ENCODE measurements at regions not wholly inside any gene's neighbourhood (a gene's known extent, or its start where the extent isn't known, plus 50 kb on each side); places are given as distances from the start of the nearest gene placed in this dataset.

DNA sequence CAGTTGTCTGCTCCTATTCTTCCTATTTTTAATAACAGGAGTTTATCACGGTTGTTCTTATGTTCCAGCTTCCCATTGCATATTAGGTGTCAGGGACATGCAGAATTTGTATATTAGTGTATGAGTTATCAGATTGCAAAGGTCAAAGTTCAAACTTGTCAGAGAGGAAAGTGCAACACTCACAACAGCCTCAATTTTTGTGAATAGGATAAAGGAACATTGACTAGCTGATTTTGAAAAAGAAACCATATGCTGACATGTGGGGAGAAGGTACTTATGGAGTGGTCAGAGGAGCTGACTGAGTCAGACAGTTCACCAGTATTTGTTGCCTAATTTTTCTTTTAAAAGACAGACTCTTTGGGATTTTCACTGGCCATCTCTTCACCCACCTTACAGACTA is 222.1 kb downstream of the C12orf50 start:
- no peaks in the 10 kb centered on the region for H3K9me3 ChIP-seq (ENCODE audit: insufficient read depth, low read length)
- H3K36me3 ChIP-seq (ENCODE audit: insufficient read depth, insufficient read length, low read length) = no peaks in the 10 kb centered on the region
- no peak overlapping the region for H3K9ac ChIP-seq (ENCODE audit: insufficient read length, low read depth)
- no peak overlapping the region for H3K4me3 ChIP-seq (ENCODE audit: insufficient read length, low read depth)
- TF ChIP-seq ZNF274 (IDR thresholded peaks at IDR 0.05; ENCODE audit: low read depth, low read length) (no peak), SUZ12 (IDR thresholded peaks at IDR 0.05; ENCODE audit: extremely low read depth, insufficient read depth, insufficient read length) (no peak), YY1 (IDR thresholded peaks at IDR 0.05; ENCODE audit: insufficient read depth, insufficient read length) (no peak)
- H3K27me3 ChIP-seq (ENCODE audit: insufficient read depth, insufficient read length) = no peaks in the 10 kb centered on the region
- no peaks in the 10 kb centered on the region for H3K4me1 ChIP-seq (ENCODE audit: insufficient read depth, insufficient read length)
- no peak for DNase-seq (ENCODE audit: low read depth, low spot score)

DNA sequence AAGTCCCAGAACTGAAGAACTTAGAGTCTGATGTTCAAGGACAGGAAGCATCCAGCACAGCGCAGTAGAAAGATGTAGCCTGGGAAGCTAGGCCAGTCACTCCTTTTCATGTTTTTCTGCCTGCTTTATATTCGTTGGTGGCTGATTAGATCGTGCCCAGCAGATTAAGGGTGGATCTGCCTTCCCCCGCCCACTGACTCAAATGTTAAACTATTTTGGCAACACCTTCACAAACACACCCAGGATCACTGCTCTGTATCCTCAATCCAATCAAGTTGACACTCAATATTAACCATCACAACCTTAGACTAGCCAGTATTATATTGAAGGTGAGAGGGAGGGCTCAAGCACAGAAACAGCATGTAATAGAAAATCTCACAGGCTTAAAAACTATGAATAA is 222.9 kb downstream of the C12orf50 start:
- no peaks in the 10 kb centered on the region for H3K27me3 ChIP-seq (ENCODE audit: insufficient read depth, insufficient read length)
- no peak overlapping the region for H3K9ac ChIP-seq (ENCODE audit: insufficient read length, low read depth)
- H3K9me3 ChIP-seq (ENCODE audit: insufficient read depth, low read length) = no peaks in the 10 kb centered on the region
- H3K4me3 ChIP-seq (ENCODE audit: insufficient read length, low read depth) = no peak overlapping the region
- no peak for DNase-seq (ENCODE audit: low read depth, low spot score)
- H3K36me3 ChIP-seq (ENCODE audit: insufficient read depth, insufficient read length, low read length) = no peaks in the 10 kb centered on the region
- TF ChIP-seq ZNF274 (IDR thresholded peaks at IDR 0.05; ENCODE audit: low read depth, low read length) = no peak
- TF ChIP-seq SUZ12 (IDR thresholded peaks at IDR 0.05; ENCODE audit: extremely low read depth, insufficient read depth, insufficient read length) = no peak
- TF ChIP-seq YY1 (IDR thresholded peaks at IDR 0.05; ENCODE audit: insufficient read depth, insufficient read length) = no peak
- H3K4me1 ChIP-seq (ENCODE audit: insufficient read depth, insufficient read length) = no peaks in the 10 kb centered on the region

DNA sequence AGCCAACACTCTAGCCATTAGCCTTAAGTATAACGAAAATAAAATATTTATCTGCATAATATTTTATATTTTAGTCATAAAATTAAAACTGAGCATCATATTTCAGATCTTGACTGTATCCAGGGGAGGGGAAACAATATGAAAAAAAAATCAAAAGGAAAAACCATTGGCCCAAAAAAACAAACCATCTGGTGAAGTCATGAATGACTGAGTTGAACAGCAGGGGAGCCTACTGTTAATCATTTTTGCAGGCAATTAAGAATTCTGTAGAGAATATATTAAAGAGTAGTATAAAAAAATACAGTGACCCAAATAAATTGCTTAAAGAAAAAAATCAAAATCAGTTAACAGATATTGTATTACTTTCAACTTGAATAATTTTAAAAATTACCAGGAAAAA is 224.8 kb downstream of the C12orf50 start:
- no peak for TF ChIP-seq ZNF274 (IDR thresholded peaks at IDR 0.05; ENCODE audit: low read depth, low read length)
- no peak for TF ChIP-seq SUZ12 (IDR thresholded peaks at IDR 0.05; ENCODE audit: extremely low read depth, insufficient read depth, insufficient read length)
- TF ChIP-seq YY1 (IDR thresholded peaks at IDR 0.05; ENCODE audit: insufficient read depth, insufficient read length) = no peak
- Histone ChIP-seq H3K9ac (ENCODE audit: insufficient read length, low read depth) (no peak overlapping the region), H3K9me3 (ENCODE audit: insufficient read depth, low read length) (no peaks in the 10 kb centered on the region), H3K27me3 (ENCODE audit: insufficient read depth, insufficient read length) (no peaks in the 10 kb centered on the region), H3K4me3 (ENCODE audit: insufficient read length, low read depth) (no peak overlapping the region), H3K36me3 (ENCODE audit: insufficient read depth, insufficient read length, low read length) (no peaks in the 10 kb centered on the region), H3K4me1 (ENCODE audit: insufficient read depth, insufficient read length) (no peaks in the 10 kb centered on the region)
- DNase-seq (ENCODE audit: low read depth, low spot score) = no peak

DNA sequence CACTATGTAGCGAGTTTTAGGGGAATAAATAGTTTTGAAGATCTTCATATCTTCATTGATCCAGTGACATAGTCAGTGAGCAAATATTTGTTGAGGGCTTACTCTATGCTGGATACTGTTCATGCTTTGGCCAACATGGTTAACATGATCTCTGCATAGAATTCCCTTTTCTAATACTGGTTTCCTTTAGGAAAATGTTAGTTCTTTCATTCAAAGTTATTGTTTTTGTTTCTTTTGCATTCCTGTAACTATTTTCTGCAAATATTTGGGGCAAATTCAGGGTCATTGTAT is 226.5 kb downstream of the C12orf50 start:
- Histone ChIP-seq H3K9me3 (ENCODE audit: insufficient read depth, low read length) (no peaks in the 10 kb centered on the region), H3K4me3 (ENCODE audit: insufficient read length, low read depth) (no peak overlapping the region), H3K4me1 (ENCODE audit: insufficient read depth, insufficient read length) (no peaks in the 10 kb centered on the region), H3K36me3 (ENCODE audit: insufficient read depth, insufficient read length, low read length) (no peaks in the 10 kb centered on the region), H3K27me3 (ENCODE audit: insufficient read depth, insufficient read length) (no peaks in the 10 kb centered on the region), H3K9ac (ENCODE audit: insufficient read length, low read depth) (no peak overlapping the region)
- TF ChIP-seq ZNF274 (IDR thresholded peaks at IDR 0.05; ENCODE audit: low read depth, low read length) (no peak), YY1 (IDR thresholded peaks at IDR 0.05; ENCODE audit: insufficient read depth, insufficient read length) (no peak), SUZ12 (IDR thresholded peaks at IDR 0.05; ENCODE audit: extremely low read depth, insufficient read depth, insufficient read length) (no peak)
- no peak for DNase-seq (ENCODE audit: low read depth, low spot score)

DNA sequence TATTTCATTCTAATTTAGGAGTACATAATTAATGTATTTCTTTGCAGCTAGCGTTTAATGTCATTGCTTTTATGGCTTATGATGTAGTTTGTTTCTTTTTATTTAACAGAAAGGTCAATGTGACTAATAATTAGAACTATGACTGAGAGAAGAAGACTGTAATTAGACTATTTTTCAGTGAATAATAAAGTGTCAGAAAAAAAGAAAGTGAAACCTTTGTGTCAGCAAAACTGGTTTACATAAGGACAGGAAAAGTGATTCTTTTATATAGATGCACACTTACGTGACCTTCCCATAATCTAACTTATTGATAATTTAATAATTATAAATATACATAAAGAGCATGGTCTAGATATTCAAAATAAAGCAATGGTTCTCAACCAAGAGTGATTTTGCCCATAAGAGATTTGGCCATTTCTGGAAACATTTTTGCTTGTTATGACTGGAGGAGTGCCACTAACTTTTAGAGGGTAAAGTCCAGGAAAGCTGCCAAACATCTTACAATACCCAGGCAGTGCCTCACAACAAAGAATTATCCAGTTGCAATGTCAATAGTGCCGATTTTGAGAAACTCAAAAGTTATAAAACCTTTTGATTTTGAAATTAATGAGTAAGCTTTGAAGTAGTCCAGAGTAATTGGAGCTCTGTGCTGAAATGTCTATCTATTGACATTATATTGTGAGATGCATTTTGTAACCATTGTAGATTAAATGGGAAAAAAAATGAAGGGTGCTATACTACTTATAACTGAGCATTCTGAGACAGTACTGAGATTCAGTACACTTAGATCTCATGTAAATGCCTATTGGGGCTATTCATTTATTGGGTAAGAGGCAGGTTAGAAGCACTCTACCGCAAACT is 227.1 kb downstream of the C12orf50 start:
- DNase-seq (ENCODE audit: low read depth, low spot score) = no peak

DNA sequence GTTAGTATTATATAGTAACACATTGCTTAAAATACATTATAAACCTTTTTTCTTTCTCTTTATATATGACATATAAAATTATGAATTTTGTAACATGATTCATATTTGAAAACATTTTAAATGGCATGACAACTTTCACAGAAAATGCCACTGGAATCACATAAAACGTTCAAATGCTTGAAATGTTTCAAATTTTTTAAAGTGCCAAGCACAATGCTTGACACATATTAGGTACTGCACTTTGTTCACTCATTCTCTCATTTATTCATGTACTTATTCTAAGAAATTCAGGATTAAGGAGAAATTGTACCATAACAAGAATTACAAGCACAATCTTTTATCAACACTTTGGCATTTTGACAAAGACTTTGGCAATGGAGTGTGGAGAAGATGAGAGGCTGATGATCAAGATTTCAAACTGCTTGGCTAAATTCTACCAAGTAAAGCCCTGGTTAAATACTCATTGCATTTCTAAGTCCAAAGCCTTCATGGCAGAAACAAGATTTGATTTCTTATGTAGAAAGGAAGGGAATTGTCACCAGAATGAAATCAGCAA is 232.2 kb downstream of the C12orf50 start:
- Histone ChIP-seq H3K4me3 (ENCODE audit: insufficient read length, low read depth) (no peak overlapping the region), H3K27me3 (ENCODE audit: insufficient read depth, insufficient read length) (no peaks in the 10 kb centered on the region), H3K9me3 (ENCODE audit: insufficient read depth, low read length) (no peaks in the 10 kb centered on the region), H3K36me3 (ENCODE audit: insufficient read depth, insufficient read length, low read length) (no peaks in the 10 kb centered on the region), H3K4me1 (ENCODE audit: insufficient read depth, insufficient read length) (no peaks in the 10 kb centered on the region), H3K9ac (ENCODE audit: insufficient read length, low read depth) (no peak overlapping the region)
- DNase-seq (ENCODE audit: low read depth, low spot score) = no peak
- TF ChIP-seq YY1 (IDR thresholded peaks at IDR 0.05; ENCODE audit: insufficient read depth, insufficient read length) = no peak
- TF ChIP-seq ZNF274 (IDR thresholded peaks at IDR 0.05; ENCODE audit: low read depth, low read length) = no peak
- TF ChIP-seq SUZ12 (IDR thresholded peaks at IDR 0.05; ENCODE audit: extremely low read depth, insufficient read depth, insufficient read length) = no peak

More for the DNA sequence above, 227.1 kb downstream of the C12orf50 start:
- no peaks in the 10 kb centered on the region for H3K27me3 ChIP-seq (ENCODE audit: insufficient read depth, insufficient read length)
- H3K4me3 ChIP-seq (ENCODE audit: insufficient read length, low read depth) = no peak overlapping the region
- H3K9me3 ChIP-seq (ENCODE audit: insufficient read depth, low read length) = no peaks in the 10 kb centered on the region
- H3K9ac ChIP-seq (ENCODE audit: insufficient read length, low read depth) = no peak overlapping the region
- TF ChIP-seq YY1 (IDR thresholded peaks at IDR 0.05; ENCODE audit: insufficient read depth, insufficient read length) = no peak
- TF ChIP-seq ZNF274 (IDR thresholded peaks at IDR 0.05; ENCODE audit: low read depth, low read length) = no peak
- TF ChIP-seq SUZ12 (IDR thresholded peaks at IDR 0.05; ENCODE audit: extremely low read depth, insufficient read depth, insufficient read length) = no peak
- no peaks in the 10 kb centered on the region for H3K36me3 ChIP-seq (ENCODE audit: insufficient read depth, insufficient read length, low read length)
- no peaks in the 10 kb centered on the region for H3K4me1 ChIP-seq (ENCODE audit: insufficient read depth, insufficient read length)

DNA sequence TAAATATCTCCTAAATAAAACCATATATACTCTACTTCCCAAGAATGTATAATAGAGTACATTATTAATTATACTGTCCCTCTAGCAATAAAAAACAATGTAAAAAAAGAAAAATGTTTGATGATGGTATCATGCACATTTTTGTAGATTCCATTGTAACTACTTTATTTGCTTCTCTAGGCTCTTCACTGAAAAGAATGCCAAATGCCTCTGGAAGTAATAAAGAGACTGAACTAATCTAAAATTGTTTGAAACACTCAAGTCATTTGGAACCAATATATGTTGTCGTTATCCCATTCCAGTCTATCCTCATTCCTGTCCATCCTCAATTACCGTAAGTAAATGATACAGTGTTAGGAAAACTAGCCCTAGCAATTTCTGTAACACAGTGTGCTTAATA is 233.6 kb downstream of the C12orf50 start:
- TF ChIP-seq SUZ12 (IDR thresholded peaks at IDR 0.05; ENCODE audit: extremely low read depth, insufficient read depth, insufficient read length) = no peak
- no peak for TF ChIP-seq YY1 (IDR thresholded peaks at IDR 0.05; ENCODE audit: insufficient read depth, insufficient read length)
- TF ChIP-seq ZNF274 (IDR thresholded peaks at IDR 0.05; ENCODE audit: low read depth, low read length) = no peak
- Histone ChIP-seq H3K36me3 (ENCODE audit: insufficient read depth, insufficient read length, low read length) (no peaks in the 10 kb centered on the region), H3K4me1 (ENCODE audit: insufficient read depth, insufficient read length) (no peaks in the 10 kb centered on the region), H3K9ac (ENCODE audit: insufficient read length, low read depth) (no peak overlapping the region), H3K27me3 (ENCODE audit: insufficient read depth, insufficient read length) (no peaks in the 10 kb centered on the region), H3K4me3 (ENCODE audit: insufficient read length, low read depth) (no peak overlapping the region), H3K9me3 (ENCODE audit: insufficient read depth, low read length) (no peaks in the 10 kb centered on the region)
- DNase-seq (ENCODE audit: low read depth, low spot score) = no peak
